Embryonic facial prominence (tissue), 1 donor: ENCODE measurements at regions not wholly inside any gene's neighbourhood (a gene's known extent, or its start where the extent isn't known, plus 50 kb on each side); places are given as distances from the start of the nearest gene placed in this dataset.
"Not testable (repeated sequence)": the region's sequence is repeated elsewhere in the genome, so short reads cannot be mapped to it uniquely, and the experiment has no call there.

ENCODE experiments used
- DNase-seq: peaks from one replicate; pipeline ENCODE4 v3.0.0-alpha.2; 2016; ENCODE audit errors: extremely low spot score

DNA sequence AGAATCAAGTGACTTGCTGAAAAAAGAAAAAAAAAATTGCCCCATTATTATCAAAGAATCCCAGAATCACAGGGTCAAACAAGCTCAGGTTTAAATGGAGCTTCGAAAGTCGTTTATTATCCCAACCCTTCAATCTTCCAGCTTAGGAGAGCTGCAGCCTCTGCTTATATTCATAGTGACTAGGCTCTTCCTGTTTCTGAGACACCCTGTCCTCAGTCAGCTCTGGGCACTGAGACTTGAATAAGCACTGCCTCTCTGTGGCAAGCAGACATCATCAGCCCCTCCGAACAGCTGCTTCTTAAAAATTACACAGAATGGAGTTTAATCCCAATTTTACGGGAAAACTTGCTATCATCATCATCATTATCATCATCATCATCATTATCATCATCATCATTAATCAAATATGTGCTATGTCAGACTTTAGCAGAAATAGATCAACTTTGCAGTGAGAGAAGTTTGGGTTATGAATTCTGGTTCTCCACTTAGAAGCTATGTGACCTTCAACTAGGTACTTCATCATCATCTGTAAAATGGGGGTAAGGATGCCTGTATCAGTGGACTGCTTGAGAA is 614.0 kb upstream of the SYNCRIP start:
- DNase-seq, result no peak

- DNase-seq, result no peak
Measured at GRCh38 chr6:86255973-86256372, 613.3 kb upstream of the SYNCRIP start.

- DNase-seq, result no peak
Measured at GRCh38 chr6:86251106-86251505, 608.4 kb upstream of the SYNCRIP start.

GRCh38 chr6:86217906-86218305 is 575.2 kb upstream of the SYNCRIP start:
- no peak for DNase-seq

GRCh38 chr6:86215323-86215722 is 572.6 kb upstream of the SYNCRIP start:
- DNase-seq, result no peak

- DNase-seq, result no peak
Measured at GRCh38 chr6:86205980-86206379, 563.3 kb upstream of the SYNCRIP start.

- DNase-seq, result no peak
Measured at GRCh38 chr6:86203044-86203443, 560.4 kb upstream of the SYNCRIP start.

DNA sequence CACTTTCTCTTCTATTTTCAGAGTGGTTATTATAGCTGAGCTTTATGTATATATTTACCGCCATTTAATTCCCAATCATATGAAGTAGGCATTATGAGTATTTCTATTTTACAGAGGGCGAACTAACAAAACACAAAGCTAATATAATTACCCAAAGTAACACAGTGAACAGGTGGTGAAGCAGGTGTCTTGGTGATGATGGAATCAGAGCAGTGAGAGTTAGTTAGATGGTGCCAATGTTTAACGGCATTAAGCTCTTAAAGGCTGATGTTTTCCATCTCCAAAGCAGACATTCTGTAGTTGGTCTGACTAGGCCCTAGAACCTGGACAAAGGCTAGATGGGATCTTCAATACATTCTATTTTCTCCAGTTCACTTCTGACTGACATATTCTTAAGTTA is 551.1 kb upstream of the SYNCRIP start:
- DNase-seq, result no peak

DNA sequence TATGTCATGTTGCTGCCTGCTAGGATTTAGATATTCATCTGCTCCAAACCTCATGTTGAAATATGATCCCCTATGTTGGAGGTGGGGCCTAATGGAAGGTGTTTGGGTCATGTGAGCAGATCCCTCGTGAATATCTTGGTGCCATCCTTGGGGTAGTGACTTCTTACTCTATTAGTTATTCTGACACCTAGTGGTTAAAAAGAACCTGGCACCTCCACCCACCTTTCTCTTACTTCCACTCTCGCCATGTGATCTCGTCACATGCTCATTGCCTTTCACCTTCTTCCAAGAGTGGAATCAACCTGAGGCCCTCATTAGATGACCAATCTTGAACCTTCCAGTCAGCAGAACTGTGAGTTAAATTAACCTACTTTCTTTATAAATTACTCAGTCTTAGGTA is 549.4 kb upstream of the SYNCRIP start:
- DNase-seq, result no peak

GRCh38 chr6:86175149-86175548 is 532.5 kb upstream of the SYNCRIP start:
- DNase-seq, result not testable (repeated sequence)

GRCh38 chr6:86154852-86155251 is 512.2 kb upstream of the SYNCRIP start:
- DNase-seq, result no peak

- no peak for DNase-seq
Measured at GRCh38 chr6:86153521-86153920, 510.8 kb upstream of the SYNCRIP start.

DNA sequence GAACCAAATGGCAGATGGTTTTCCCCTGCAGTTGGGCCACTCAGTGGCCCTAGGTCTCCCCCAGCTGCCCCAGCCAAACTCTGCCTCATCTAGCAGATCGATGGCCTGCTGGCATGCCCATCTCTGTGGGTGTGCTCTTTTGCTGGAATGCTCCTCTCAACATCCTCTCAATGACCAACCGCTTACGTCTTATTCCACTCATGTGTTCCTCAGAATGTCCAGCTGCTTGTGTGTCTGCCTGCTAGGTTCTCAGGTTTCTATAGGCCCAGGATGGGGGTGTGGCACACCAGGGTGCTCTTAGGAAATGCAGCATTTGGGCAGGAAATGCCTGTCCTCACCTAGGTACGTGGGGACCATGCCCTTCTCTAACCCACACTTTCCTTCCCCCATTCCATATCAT is 509.9 kb upstream of the SYNCRIP start:
- DNase-seq, result no peak

DNA sequence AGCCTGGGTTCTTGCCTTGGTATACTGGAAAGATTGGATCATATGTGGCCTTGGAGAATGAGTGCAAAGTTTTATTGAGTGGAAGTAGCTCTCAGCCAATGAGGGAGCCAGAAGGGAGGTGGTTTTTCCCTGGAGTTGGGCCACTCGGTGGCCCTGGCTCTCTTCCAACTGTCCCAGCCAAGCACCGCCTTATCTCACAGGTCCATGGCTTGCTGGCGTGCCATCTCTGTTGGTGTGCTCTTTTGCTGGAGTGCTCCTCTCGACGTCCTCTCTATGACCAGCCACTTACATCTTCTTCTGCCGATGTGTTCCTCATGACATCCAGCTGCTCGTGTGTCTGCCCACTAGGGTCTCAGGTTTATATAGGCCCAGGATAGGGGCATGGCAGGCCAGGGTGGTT is 505.9 kb upstream of the SYNCRIP start:
- no peak for DNase-seq

GRCh38 chr6:86147859-86148258 is 505.2 kb upstream of the SYNCRIP start:
- DNase-seq, result no peak

DNA sequence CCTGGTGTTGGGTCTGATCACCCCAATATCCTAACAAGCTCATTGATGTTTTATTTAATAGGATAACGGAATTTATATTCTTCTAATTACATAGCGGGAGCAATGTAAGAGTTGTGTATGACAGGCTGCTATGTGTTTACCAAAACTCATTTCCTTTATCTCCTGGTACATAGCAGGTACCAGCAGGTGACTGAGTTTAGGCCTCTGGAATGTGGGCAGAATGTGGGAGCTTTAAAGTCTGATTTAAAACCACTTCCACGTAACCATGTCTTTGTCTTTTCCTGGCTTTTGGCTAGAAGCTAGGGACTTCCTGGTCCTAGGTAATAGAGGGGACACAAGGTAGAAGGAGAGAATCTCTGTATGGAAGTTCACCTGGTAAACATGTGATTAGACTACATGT is 504.6 kb upstream of the SYNCRIP start:
- DNase-seq, result no peak

GRCh38 chr6:86146751-86147150 is 504.1 kb upstream of the SYNCRIP start:
- DNase-seq, result not testable (repeated sequence)

DNA sequence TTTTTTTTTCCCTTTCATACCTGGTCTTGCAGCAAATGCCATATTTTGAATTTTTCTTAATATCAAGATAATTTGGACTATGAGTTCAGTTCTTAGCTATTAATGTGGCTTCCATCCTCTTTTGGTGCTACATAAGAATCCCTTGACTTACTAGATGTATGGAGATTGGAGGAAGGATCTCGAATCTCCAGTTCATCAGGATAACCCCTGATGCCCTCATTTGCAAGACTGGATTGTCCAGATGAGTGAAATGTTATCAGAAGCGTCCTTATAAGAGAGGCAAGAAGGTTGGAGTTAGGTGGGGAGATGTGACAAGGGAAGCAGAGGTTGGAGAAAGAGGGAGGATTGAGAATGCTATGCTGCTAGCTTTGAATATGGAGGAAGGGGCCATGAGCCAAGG is 499.6 kb upstream of the SYNCRIP start:
- DNase-seq, result no peak

DNA sequence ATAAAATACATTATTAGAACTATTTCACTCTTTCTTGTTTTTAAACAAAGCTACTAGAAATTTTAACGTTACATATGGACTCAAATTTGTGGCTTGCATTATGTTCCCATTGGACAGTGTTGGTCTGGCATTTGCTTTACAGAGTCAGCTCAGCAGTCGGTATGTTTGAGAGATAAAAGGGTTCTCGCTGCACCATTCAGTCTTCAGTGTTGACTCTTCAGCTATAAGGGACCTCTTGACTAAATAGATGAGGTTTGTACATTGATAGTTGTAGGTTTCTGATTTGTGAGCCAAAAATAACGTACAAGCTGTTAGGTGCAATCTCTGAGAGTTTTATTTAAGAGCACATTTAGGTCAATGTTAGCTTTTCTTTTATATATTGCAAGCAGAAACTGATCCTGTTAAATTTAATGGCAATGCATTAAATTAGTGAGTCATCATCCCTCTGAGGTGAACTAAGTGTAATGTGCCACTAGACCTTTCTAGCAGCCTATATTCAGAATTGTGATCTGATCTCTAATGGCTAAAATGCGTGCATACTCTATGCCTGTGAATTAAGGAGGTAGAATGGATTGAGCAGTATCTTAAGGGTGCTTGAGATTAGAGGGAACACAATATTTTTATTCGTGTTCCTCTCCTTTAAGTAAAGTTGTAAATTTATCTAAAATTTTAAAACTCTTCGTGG is 485.6 kb upstream of the SYNCRIP start:
- DNase-seq, result no peak

- DNase-seq, result no peak
Measured at GRCh38 chr6:86122086-86122485, 479.4 kb upstream of the SYNCRIP start.

DNA sequence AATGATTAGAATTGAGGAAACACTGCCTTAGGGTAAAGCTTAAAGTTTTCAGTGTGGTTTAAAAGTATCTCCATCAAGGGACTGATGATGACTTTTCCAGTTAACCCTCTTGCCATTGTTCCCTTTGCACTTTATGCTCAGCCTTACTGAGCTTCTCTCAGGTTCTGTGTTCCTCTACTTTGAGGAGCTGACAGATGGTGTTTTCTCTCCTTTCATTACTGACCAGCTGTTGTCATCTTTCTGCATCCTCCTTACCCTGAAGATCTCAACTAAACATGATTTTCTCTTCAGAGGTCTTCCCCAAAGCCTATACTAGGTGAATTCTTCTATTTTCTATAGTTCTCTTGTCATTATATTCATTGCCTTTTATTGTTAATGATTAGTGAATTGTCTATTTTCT is 475.6 kb upstream of the SYNCRIP start:
- DNase-seq, result no peak

- no peak for DNase-seq
Measured at GRCh38 chr6:86107985-86108384, 465.3 kb upstream of the SYNCRIP start.

DNA sequence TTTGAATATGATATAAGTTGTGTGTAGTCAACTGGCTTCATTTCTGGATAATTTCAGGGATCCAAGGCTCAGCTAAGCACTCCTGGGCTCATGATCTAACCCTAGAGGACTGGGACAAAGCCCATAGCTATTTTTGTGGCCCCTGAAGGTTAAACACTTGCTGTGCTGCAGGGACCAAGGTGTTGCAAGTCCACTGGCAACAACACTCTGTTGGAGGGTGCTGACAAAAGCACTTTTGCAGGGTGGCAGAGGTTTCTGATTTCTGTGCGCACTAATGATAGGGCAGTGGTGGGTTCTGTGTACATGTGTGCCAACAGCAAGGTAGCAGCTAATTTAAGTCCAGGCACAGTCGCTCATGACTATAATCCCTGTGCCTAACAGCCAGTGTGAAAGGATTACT is 445.3 kb upstream of the SYNCRIP start:
- no peak for DNase-seq

DNA sequence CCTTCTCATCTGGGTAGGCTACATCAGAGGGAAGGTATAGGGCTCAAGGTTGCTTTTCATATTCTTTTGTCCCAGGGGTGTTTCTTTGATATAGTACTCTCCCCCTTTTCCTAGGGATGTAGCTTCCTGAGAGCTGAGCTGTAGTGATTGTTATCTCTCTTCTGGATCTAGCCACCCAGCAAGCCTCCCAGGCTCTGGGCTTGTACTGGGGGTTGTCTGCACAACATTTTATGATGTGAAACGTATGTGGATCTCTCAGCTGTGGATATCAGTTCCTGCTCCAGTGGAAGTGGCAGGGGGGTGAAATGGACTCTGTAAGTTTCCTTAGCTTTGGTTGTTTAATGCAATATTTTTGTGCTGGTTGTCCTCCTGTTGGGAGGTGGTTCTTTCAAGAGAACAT is 437.3 kb upstream of the SYNCRIP start:
- no peak for DNase-seq
